Esophagus squamous epithelium (tissue), 5 donors: ENCODE measurements at regions not wholly inside any gene's neighbourhood (a gene's known extent, or its start where the extent isn't known, plus 50 kb on each side); places are given as distances from the start of the nearest gene placed in this dataset.

Source experiments
- DNase-seq: peaks from one replicate; lab custom pipeline; 2025; lab: John Stamatoyannopoulos, UW
- H3K27ac ChIP-seq, 4 donors: fragments of 200-600 bp; sonication (generic); one replicate each; pipeline ENCODE4 v1.5.1; 2016 to 2019; ENCODE audit warnings: mild to moderate bottlenecking in 1 of 4
- H3K27me3 ChIP-seq, 4 donors: fragments of 200-600 bp; sonication (generic); 1 replicate in 3 of 4; 2 replicates in 1 of 4; pipeline versions ENCODE4 v1.5.1 to v1.6.0; 2017 to 2021; ENCODE audit warnings: antibody characterized with exemption in 1 of 4
- H3K36me3 ChIP-seq, 3 donors: fragments of 200-600 bp; sonication (generic); one replicate each; pipeline ENCODE4 v1.5.1; 2016 to 2019
- H3K4me1 ChIP-seq, 3 donors: fragments of 200-600 bp; sonication (generic); one replicate each; pipeline ENCODE4 v1.5.1; 2017 to 2019
- H3K4me3 ChIP-seq, 4 donors: fragments of 200-600 bp; sonication (generic); 1 replicate in 3 of 4; 2 replicates in 1 of 4; pipeline ENCODE4 v1.5.1; 2016 to 2019; ENCODE audit warnings: mild to moderate bottlenecking in 2 of 4, moderate library complexity in 1 of 4
- H3K9me3 ChIP-seq, 3 donors: fragments of 200-600 bp; sonication (generic); one replicate each; pipeline ENCODE4 v1.5.1; 2016 to 2019
- POLR2A ChIP-seq, 4 donors: fragments of 450-650 bp; IDR thresholded peaks; one replicate each; pipeline ENCODE4 v1.6.1; 2017; ENCODE audit warnings: antibody characterized with exemption in 4 of 4, mild to moderate bottlenecking in 4 of 4, moderate library complexity in 3 of 4
- WGBS, 2 donors: methylation state at CpG; one replicate each; pipeline ENCODE4 v1.1.5; 2018; 5-methylcytosine and 5-hydroxymethylcytosine counted together
- intact Hi-C: fragments of 100-400 bp; cut with DNase I; formaldehyde crosslinking; loops from one replicate; pipeline ENCODE4 v1.15.0; 2022
- TF ChIP-seq, protein P1 (sequence below), 6 experiments: fragments of 450-650 bp in 4 of 6; fragments of 200-600 bp in 2 of 6; sonication (generic) in 2 of 6; IDR thresholded peaks; one replicate each; pipeline ENCODE4 v1.5.1; 2016 to 2019; ENCODE audit warnings: antibody characterized with exemption in 6 of 6, mild to moderate bottlenecking in 4 of 6, moderate library complexity in 4 of 6
- donor health status: DM: yes; HTN: yes; CAD: no.

DNA sequence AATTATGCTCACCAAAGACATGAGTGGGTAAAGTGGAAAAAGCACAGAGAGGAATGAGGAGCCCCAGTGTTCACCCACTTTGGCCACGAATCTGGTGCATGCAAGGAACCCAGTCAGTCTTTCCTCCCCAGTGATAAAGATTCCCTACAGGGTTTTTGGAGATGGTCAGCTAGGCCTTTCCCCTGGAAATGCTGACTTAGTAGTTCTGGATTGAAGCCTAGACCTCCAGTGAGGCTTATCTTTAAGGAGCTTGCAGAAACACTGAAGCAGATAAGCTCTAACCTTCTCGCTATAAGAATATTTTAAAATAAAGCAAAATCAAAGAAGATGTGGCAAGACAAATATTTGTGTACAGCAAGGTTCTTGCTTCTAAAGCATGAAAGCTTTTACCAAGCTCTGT, 178.3 kb upstream of the CCDC68 start:
- no peaks in the 10 kb centered on the region for H3K36me3 ChIP-seq
- no peaks in the 10 kb centered on the region for H3K4me1 ChIP-seq
- H3K9me3 ChIP-seq = no peaks in the 10 kb centered on the region
- no peak overlapping the region for H3K4me3 ChIP-seq
- TF ChIP-seq POLR2A (IDR thresholded peaks at IDR 0.05) = no peak
- TF ChIP-seq, protein P1, sequence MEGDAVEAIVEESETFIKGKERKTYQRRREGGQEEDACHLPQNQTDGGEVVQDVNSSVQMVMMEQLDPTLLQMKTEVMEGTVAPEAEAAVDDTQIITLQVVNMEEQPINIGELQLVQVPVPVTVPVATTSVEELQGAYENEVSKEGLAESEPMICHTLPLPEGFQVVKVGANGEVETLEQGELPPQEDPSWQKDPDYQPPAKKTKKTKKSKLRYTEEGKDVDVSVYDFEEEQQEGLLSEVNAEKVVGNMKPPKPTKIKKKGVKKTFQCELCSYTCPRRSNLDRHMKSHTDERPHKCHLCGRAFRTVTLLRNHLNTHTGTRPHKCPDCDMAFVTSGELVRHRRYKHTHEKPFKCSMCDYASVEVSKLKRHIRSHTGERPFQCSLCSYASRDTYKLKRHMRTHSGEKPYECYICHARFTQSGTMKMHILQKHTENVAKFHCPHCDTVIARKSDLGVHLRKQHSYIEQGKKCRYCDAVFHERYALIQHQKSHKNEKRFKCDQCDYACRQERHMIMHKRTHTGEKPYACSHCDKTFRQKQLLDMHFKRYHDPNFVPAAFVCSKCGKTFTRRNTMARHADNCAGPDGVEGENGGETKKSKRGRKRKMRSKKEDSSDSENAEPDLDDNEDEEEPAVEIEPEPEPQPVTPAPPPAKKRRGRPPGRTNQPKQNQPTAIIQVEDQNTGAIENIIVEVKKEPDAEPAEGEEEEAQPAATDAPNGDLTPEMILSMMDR (IDR thresholded peaks at IDR 0.05) = no peak
- no peak for DNase-seq
- H3K27me3 ChIP-seq = no peaks in the 10 kb centered on the region
- no peak overlapping the region for H3K27ac ChIP-seq
- WGBS, 2 donors = 69 to 77% methylated on average over 2 of the region's 2 CpGs
- intact Hi-C loops = no loop called here

DNA sequence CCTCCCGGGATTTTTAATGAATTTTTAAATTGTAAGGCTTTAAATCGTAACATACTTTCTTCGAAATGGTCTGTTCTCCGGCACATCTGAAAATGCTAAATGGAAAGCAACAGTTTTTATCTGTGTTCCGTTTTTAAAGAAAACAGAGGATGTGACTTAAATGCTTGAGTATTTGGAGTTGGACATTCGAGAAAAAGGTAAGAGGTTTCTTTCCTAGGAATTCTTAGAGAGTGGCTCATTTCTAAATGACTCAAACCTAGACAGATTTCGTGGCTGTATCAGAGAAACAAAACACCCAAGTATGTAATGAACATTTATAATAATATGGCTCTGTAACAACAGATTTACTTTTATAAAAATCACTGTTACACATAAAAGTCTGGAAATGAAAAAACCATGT, 177.6 kb upstream of the CCDC68 start:
- no peaks in the 10 kb centered on the region for H3K4me1 ChIP-seq
- H3K27me3 ChIP-seq = no peaks in the 10 kb centered on the region
- H3K9me3 ChIP-seq = no peaks in the 10 kb centered on the region
- no peaks in the 10 kb centered on the region for H3K36me3 ChIP-seq
- DNase-seq = no peak
- H3K4me3 ChIP-seq = no peak overlapping the region
- TF ChIP-seq, protein P1 (IDR thresholded peaks at IDR 0.05) = no peak
- no peak for TF ChIP-seq POLR2A (IDR thresholded peaks at IDR 0.05)
- intact Hi-C loops = no loop called here
- WGBS, 2 donors = 73 to 78% methylated on average over 7 of the region's 7 CpGs
- no peak overlapping the region for H3K27ac ChIP-seq

DNA sequence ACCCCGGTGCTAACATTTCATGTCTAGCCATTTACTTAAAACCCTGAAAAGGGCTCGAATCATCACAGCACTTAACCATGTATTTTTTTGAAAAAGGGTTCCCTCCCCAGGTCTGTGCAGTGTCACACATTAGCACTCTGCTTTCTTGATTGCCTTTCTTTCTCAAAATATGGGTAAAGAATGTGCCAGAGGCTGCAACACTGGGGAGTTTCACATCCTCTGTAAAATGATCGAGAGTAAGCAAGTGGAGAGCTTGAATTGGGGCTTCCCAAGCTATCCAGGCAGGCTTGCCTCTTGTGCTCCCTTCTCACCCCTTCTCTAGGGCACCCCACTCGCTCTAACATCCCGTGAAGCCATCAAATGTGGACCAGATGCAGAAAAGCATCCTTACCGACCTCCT, 177.0 kb upstream of the CCDC68 start:
- Histone ChIP-seq H3K36me3 (no peaks in the 10 kb centered on the region), H3K4me1 (no peaks in the 10 kb centered on the region), H3K9me3 (no peaks in the 10 kb centered on the region), H3K27ac (no peak overlapping the region), H3K27me3 (no peaks in the 10 kb centered on the region), H3K4me3 (no peak overlapping the region)
- 76 to 80% methylated on average over 5 to 6 of the region's 6 CpGs for WGBS, 2 donors
- no peak for DNase-seq
- no peak for TF ChIP-seq POLR2A (IDR thresholded peaks at IDR 0.05)
- TF ChIP-seq, protein P1 (IDR thresholded peaks at IDR 0.05) = no peak
- intact Hi-C loops = no loop called here

DNA sequence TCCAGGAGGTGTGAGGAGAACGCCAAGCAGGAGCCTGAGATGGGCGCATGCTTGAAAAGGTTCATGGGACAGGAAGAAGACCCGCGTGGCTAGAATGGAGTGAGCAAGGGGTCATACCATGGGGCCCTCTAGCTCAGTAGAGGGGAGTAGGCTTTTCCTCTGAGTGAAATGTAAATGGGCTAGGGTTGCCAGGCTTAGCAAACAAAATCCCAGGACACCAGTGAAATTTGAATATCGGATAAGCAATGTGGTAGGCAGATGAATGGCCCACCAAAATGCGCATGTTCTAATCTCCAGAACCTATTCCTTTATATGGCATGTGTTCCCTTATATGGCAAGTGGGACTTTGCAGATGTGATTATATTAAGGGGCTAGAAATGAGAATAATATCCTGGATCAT, 174.1 kb upstream of the CCDC68 start:
- WGBS, 2 donors = 92 to 93% methylated on average over 6 of the region's 6 CpGs
- Histone ChIP-seq H3K9me3 (no peaks in the 10 kb centered on the region), H3K36me3 (no peaks in the 10 kb centered on the region), H3K27ac (no peak overlapping the region), H3K4me1 (no peaks in the 10 kb centered on the region), H3K4me3 (no peak overlapping the region), H3K27me3 (no peaks in the 10 kb centered on the region)
- TF ChIP-seq, protein P1 (IDR thresholded peaks at IDR 0.05) = no peak
- no peak for TF ChIP-seq POLR2A (IDR thresholded peaks at IDR 0.05)
- intact Hi-C loops = no loop called here
- no peak for DNase-seq

DNA sequence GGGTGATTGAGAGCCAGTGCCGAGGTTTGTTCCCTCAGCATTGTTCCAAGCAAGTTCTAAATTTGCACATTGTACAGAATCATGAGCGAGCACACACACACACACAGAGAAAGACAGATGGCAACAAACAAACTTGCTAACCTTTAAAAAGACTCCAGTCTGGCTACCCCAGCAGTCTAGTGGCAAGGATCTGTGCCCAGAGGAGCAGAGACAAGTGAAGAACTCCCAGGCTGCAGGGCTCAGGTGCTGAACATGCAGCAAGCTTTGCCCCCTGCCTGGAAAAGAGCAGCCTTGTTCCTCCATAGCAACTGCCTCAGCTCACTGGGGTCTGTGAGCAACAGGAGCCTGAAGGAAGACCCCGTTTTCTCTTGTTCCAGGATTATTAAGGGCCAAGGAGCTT, 169.2 kb upstream of the CCDC68 start:
- H3K27me3 ChIP-seq = no peaks in the 10 kb centered on the region
- intact Hi-C loops = no loop called here
- H3K9me3 ChIP-seq = no peaks in the 10 kb centered on the region
- 56 to 82% methylated on average over 3 of the region's 3 CpGs for WGBS, 2 donors
- no peaks in the 10 kb centered on the region for H3K36me3 ChIP-seq
- TF ChIP-seq POLR2A (IDR thresholded peaks at IDR 0.05) = no peak
- TF ChIP-seq, protein P1 (IDR thresholded peaks at IDR 0.05) = no peak
- no peak for DNase-seq
- H3K4me3 ChIP-seq = no peak overlapping the region
- no peak overlapping the region for H3K27ac ChIP-seq
- H3K4me1 ChIP-seq = no peaks in the 10 kb centered on the region
